ENCODE measurements at regions not wholly inside any gene's neighbourhood (a gene's known extent, or its start where the extent isn't known, plus 50 kb on each side); places are given as distances from the start of the nearest gene placed in this dataset.

- no peaks in the 10 kb centered on the region for H3K27me3 ChIP-seq (ENCODE audit: insufficient read depth, low read length)
- no peak overlapping the region for H3K9ac ChIP-seq (ENCODE audit: low read depth, low read length)
- H3K4me3 ChIP-seq (ENCODE audit: low read length), result no peak overlapping the region
- H3K27ac ChIP-seq (ENCODE audit: low read length), result no peak overlapping the region
- H3K9me3 ChIP-seq (ENCODE audit: insufficient read depth, low read depth, low read length), result peaks cover 17% of the 10 kb centered on the region; the same call in 1 of the 2 replicates
- H3K4me1 ChIP-seq (ENCODE audit: insufficient read depth, low read length), result no peaks in the 10 kb centered on the region
- no peaks in the 10 kb centered on the region for H3K36me3 ChIP-seq (ENCODE audit: insufficient read depth, low read depth, low read length)
Measured at GRCh38 chr10:20726381-20726780, 170.7 kb downstream of the NEBL start.

DNA sequence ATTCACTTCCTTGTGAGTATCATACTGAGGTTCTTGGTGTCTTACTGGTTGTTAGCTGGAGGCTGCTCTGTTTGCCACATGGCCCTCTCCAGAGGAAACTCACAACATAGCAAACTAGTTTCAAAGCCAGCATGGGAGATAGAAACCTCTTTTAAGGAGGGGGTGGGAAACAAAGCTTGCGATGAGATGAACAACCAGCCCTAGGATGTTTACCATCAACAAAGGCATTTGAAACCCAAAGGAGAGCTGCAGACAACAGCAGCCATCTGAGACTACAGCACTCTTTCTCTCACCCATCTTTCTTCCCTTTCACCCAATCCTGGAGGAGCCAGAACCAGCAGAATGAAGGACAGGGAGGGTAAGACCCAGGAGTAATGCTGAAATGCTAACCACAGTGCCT, 182.1 kb downstream of the NEBL start:
- Histone ChIP-seq H3K27ac (ENCODE audit: low read length) (no peak overlapping the region), H3K4me3 (ENCODE audit: low read length) (no peak overlapping the region), H3K4me1 (ENCODE audit: insufficient read depth, low read length) (no peaks in the 10 kb centered on the region; the same call in 1 of the 2 replicates), H3K36me3 (ENCODE audit: insufficient read depth, low read depth, low read length) (no peaks in the 10 kb centered on the region), H3K9ac (ENCODE audit: low read depth, low read length) (no peak overlapping the region), H3K27me3 (ENCODE audit: insufficient read depth, low read length) (no peaks in the 10 kb centered on the region), H3K9me3 (ENCODE audit: insufficient read depth, low read depth, low read length) (no peaks in the 10 kb centered on the region)

DNA sequence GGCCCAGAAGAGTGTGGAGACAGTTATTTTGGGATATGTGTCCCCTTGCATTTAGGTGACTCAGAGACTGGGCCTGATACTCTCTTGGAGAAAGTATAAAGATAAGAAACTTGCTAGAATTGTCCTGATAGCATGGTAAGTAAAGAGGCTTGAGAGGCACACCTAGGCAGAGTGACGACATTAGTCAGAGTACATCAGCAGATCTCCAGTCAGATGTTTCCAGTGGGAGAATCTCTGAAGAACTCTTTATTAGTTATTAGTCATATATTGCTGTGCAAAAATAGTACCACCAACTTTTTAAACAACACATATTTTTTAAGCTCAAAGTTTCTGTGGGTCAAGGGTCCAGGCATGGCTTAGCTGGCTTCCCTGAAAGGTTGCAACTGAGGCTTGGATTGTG, 182.6 kb downstream of the NEBL start:
- no peak overlapping the region for H3K9ac ChIP-seq (ENCODE audit: low read depth, low read length)
- no peak overlapping the region for H3K27ac ChIP-seq (ENCODE audit: low read length)
- no peaks in the 10 kb centered on the region for H3K9me3 ChIP-seq (ENCODE audit: insufficient read depth, low read depth, low read length)
- no peaks in the 10 kb centered on the region; the same call in 1 of the 2 replicates for H3K4me1 ChIP-seq (ENCODE audit: insufficient read depth, low read length)
- no peaks in the 10 kb centered on the region for H3K36me3 ChIP-seq (ENCODE audit: insufficient read depth, low read depth, low read length)
- no peaks in the 10 kb centered on the region for H3K27me3 ChIP-seq (ENCODE audit: insufficient read depth, low read length)
- H3K4me3 ChIP-seq (ENCODE audit: low read length), result no peak overlapping the region

GRCh38 chr10:20713420-20713819, 183.7 kb downstream of the NEBL start:
- no peak overlapping the region for H3K4me3 ChIP-seq (ENCODE audit: low read length)
- H3K9me3 ChIP-seq (ENCODE audit: insufficient read depth, low read depth, low read length), result no peaks in the 10 kb centered on the region
- H3K4me1 ChIP-seq (ENCODE audit: insufficient read depth, low read length), result no peaks in the 10 kb centered on the region; the same call in 1 of the 2 replicates
- no peaks in the 10 kb centered on the region for H3K27me3 ChIP-seq (ENCODE audit: insufficient read depth, low read length)
- H3K36me3 ChIP-seq (ENCODE audit: insufficient read depth, low read depth, low read length), result no peaks in the 10 kb centered on the region
- H3K9ac ChIP-seq (ENCODE audit: low read depth, low read length), result no peak overlapping the region
- H3K27ac ChIP-seq (ENCODE audit: low read length), result no peak overlapping the region

- Histone ChIP-seq H3K9me3 (ENCODE audit: insufficient read depth, low read depth, low read length) (no peaks in the 10 kb centered on the region), H3K4me1 (ENCODE audit: insufficient read depth, low read length) (no peaks in the 10 kb centered on the region; the same call in 1 of the 2 replicates), H3K9ac (ENCODE audit: low read depth, low read length) (no peak overlapping the region), H3K36me3 (ENCODE audit: insufficient read depth, low read depth, low read length) (no peaks in the 10 kb centered on the region), H3K27ac (ENCODE audit: low read length) (no peak overlapping the region), H3K27me3 (ENCODE audit: insufficient read depth, low read length) (peaks cover 5% of the 10 kb centered on the region), H3K4me3 (ENCODE audit: low read length) (no peak overlapping the region)
Measured at GRCh38 chr10:20712774-20713173, 184.3 kb downstream of the NEBL start.

DNA sequence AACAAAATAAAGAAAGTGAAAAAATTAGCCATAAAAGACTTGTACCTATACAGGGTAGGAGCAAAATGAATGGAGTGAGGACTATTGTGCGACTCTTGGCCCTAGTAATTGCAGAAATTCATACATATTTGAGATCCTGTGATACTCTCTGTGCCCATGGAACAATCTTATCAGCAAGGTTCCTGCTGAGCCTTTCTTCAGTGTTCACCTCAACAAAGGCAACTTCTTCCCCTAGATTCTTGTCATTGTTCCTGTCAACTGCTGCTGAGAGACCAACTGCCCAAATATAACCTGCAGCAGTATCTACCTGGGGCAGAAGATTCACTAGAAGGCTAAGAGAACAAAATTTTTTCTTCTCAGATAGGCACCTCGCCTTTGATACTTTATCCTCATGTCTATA, 187.4 kb downstream of the NEBL start:
- Histone ChIP-seq H3K9ac (ENCODE audit: low read depth, low read length) (no peak overlapping the region), H3K27ac (ENCODE audit: low read length) (no peak overlapping the region), H3K27me3 (ENCODE audit: insufficient read depth, low read length) (peaks cover 14% of the 10 kb centered on the region), H3K36me3 (ENCODE audit: insufficient read depth, low read depth, low read length) (no peaks in the 10 kb centered on the region), H3K4me1 (ENCODE audit: insufficient read depth, low read length) (no peaks in the 10 kb centered on the region; the same call in 1 of the 2 replicates), H3K4me3 (ENCODE audit: low read length) (no peak overlapping the region), H3K9me3 (ENCODE audit: insufficient read depth, low read depth, low read length) (no peaks in the 10 kb centered on the region)

DNA sequence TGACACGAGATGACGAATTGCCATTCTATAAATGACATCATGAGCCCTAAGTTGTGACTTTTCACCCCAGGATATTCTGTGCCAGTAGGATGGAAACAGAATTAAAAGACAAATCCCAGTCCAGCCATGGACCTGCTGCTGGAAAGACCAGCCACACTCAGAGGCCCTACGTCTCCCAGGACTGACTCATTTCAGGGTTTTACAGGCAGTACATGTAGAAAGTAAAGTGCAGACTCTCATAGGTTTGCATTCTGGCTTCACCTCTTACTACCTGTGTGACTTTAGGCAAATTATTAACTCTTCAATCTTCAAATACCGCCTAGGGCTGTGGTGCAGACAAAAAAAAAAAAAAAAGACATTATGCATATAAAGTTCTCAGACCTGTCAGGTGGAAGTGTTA, 188.8 kb downstream of the NEBL start:
- Histone ChIP-seq H3K36me3 (ENCODE audit: insufficient read depth, low read depth, low read length) (no peaks in the 10 kb centered on the region), H3K4me3 (ENCODE audit: low read length) (no peak overlapping the region), H3K4me1 (ENCODE audit: insufficient read depth, low read length) (no peaks in the 10 kb centered on the region; the same call in 1 of the 2 replicates), H3K9ac (ENCODE audit: low read depth, low read length) (no peak overlapping the region), H3K27me3 (ENCODE audit: insufficient read depth, low read length) (peaks cover 14% of the 10 kb centered on the region), H3K9me3 (ENCODE audit: insufficient read depth, low read depth, low read length) (no peaks in the 10 kb centered on the region), H3K27ac (ENCODE audit: low read length) (no peak overlapping the region)

DNA sequence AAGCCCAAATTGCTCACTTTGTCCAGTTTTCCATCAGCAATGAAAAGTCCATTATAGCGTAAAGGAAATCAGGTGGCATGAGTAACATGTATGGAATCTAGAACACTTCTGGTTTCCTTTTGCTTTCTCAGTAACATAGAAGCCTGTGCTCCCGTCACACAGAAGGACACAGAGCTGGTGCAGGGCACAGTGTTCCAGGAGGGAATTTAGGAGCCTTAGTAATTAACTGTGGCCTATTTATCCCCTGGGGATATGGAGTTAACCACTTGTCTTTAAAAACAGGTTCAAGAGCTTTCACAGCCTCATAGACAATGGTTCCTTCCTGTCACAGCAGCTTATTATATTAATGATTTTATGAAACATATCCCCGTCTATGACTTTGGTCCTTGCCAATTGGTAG, 189.9 kb downstream of the NEBL start:
- H3K27ac ChIP-seq (ENCODE audit: low read length), result no peak overlapping the region
- H3K4me1 ChIP-seq (ENCODE audit: insufficient read depth, low read length), result no peaks in the 10 kb centered on the region; the same call in 1 of the 2 replicates
- no peak overlapping the region for H3K4me3 ChIP-seq (ENCODE audit: low read length)
- no peaks in the 10 kb centered on the region for H3K9me3 ChIP-seq (ENCODE audit: insufficient read depth, low read depth, low read length)
- H3K36me3 ChIP-seq (ENCODE audit: insufficient read depth, low read depth, low read length), result no peaks in the 10 kb centered on the region
- no peak overlapping the region for H3K9ac ChIP-seq (ENCODE audit: low read depth, low read length)
- peaks cover 14% of the 10 kb centered on the region for H3K27me3 ChIP-seq (ENCODE audit: insufficient read depth, low read length)

- Histone ChIP-seq H3K36me3 (ENCODE audit: insufficient read depth, low read depth, low read length) (no peaks in the 10 kb centered on the region), H3K4me1 (ENCODE audit: insufficient read depth, low read length) (peaks cover 13% of the 10 kb centered on the region; the same call in 1 of the 2 replicates), H3K27me3 (ENCODE audit: insufficient read depth, low read length) (no peaks in the 10 kb centered on the region), H3K4me3 (ENCODE audit: low read length) (no peak overlapping the region), H3K9me3 (ENCODE audit: insufficient read depth, low read depth, low read length) (peaks cover 5% of the 10 kb centered on the region; the same call in 1 of the 2 replicates), H3K27ac (ENCODE audit: low read length) (no peak overlapping the region), H3K9ac (ENCODE audit: low read depth, low read length) (no peak overlapping the region)
Measured at GRCh38 chr10:20698837-20699236, 198.3 kb downstream of the NEBL start.

- H3K4me1 ChIP-seq (ENCODE audit: insufficient read depth, low read length), result peaks cover 23% of the 10 kb centered on the region; the same call in 1 of the 2 replicates
- H3K9ac ChIP-seq (ENCODE audit: low read depth, low read length), result no peak overlapping the region
- no peaks in the 10 kb centered on the region for H3K9me3 ChIP-seq (ENCODE audit: insufficient read depth, low read depth, low read length)
- no peaks in the 10 kb centered on the region for H3K27me3 ChIP-seq (ENCODE audit: insufficient read depth, low read length)
- no peak overlapping the region for H3K27ac ChIP-seq (ENCODE audit: low read length)
- H3K36me3 ChIP-seq (ENCODE audit: insufficient read depth, low read depth, low read length), result no peaks in the 10 kb centered on the region
- H3K4me3 ChIP-seq (ENCODE audit: low read length), result no peak overlapping the region
Measured at GRCh38 chr10:20694296-20694695, 202.8 kb downstream of the NEBL start.

DNA sequence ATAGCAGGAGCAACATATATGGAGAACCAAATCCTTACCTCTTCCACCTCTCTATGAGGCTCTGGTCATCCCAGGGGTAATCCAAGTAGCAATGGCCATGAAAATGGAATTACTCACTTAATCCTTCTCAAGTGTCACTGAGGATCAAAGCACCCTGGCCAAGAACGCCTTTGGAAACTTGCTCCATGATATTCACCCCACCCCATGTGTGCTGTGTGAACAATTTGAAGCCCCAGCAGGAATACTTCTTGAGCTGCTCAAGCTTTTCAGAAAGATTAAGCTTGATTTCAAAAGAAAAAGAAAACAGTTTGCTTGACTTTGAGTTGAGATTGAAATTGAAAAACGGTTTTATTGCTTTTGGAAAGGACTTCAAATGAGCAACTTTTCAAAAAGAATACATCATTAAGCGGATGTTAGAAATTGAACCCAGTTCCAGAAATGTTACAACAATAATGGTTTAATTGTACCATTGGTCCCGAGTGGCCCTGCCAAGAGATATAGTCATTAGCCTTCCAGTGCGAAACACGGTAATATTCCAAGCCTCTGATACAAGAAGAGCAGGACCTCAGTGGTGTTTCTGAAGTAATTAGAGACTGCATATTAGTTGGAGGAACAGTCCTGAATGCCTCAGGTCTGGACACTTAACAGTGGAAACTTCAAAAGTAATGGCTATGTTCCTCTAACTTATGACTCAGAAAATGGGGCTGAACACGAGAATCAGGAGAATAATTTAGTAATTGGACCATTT, 208.1 kb downstream of the NEBL start:
- Histone ChIP-seq H3K9me3 (ENCODE audit: insufficient read depth, low read depth, low read length) (no peaks in the 10 kb centered on the region), H3K27ac (ENCODE audit: low read length) (no peak overlapping the region), H3K36me3 (ENCODE audit: insufficient read depth, low read depth, low read length) (no peaks in the 10 kb centered on the region), H3K9ac (ENCODE audit: low read depth, low read length) (no peak overlapping the region), H3K4me3 (ENCODE audit: low read length) (no peak overlapping the region), H3K4me1 (ENCODE audit: insufficient read depth, low read length) (peaks cover 24% of the 10 kb centered on the region), H3K27me3 (ENCODE audit: insufficient read depth, low read length) (no peaks in the 10 kb centered on the region)

DNA sequence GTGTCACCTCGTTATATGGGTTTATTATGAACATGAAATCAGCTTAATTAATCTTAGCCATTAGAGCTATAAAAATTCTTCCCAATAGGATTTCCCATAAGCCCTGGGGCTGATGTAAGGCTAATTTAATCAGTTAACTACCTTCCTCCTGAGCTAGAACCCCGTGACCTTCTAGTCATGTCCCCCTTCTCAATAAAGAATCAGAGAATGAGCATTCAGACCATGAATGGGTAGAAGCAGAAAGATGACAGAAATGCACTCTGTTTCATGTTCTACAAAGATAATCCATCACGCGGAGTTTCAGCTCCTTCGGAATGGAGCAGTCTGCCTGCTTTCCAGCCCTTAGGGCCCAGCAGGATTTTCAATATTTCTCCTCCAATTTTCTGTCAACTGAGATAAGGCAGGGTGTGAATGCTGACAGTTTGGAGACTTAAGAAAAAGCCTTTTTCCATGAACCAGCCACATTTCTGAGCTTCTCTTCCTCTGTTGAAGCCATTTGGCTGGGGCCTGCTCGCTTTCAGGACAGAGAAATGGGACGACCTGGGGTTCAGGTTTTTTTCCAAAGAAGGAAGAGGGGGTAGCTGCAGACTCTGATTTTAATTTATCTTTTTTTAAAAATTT, 211.0 kb downstream of the NEBL start:
- Histone ChIP-seq H3K4me3 (ENCODE audit: low read length) (no peak overlapping the region), H3K4me1 (ENCODE audit: insufficient read depth, low read length) (peaks cover 16% of the 10 kb centered on the region), H3K27ac (ENCODE audit: low read length) (no peak overlapping the region), H3K9me3 (ENCODE audit: insufficient read depth, low read depth, low read length) (no peaks in the 10 kb centered on the region), H3K27me3 (ENCODE audit: insufficient read depth, low read length) (no peaks in the 10 kb centered on the region), H3K36me3 (ENCODE audit: insufficient read depth, low read depth, low read length) (no peaks in the 10 kb centered on the region), H3K9ac (ENCODE audit: low read depth, low read length) (no peak overlapping the region)
